Hepatocyte (in vitro differentiated cells): ENCODE measurements at regions not wholly inside any gene's neighbourhood (a gene's known extent, or its start where the extent isn't known, plus 50 kb on each side); places are given as distances from the start of the nearest gene placed in this dataset.
A peak's percentile ranks its signal among the peaks of the same experiment; 100 is the strongest.

ENCODE experiments used
- DNase-seq: peaks from one replicate; pipeline ENCODE4 v3.0.0-alpha.2; 2016; ENCODE audit warnings: low spot score
- H2AFZ ChIP-seq: fragments of 200-600 bp; sonication (generic); 2 replicates; pipeline ENCODE4 v1.6.0; 2016; ENCODE audit warnings: antibody characterized with exemption, mild to moderate bottlenecking
- H3K27ac ChIP-seq: fragments of 200-600 bp; sonication (generic); 2 replicates; pipeline ENCODE4 v1.5.1; 2016; ENCODE audit warnings: mild to moderate bottlenecking
- H3K27me3 ChIP-seq: fragments of 200-600 bp; sonication (generic); 2 replicates; pipeline ENCODE4 v1.6.1; 2016
- H3K36me3 ChIP-seq: fragments of 200-600 bp; sonication (generic); replicated peaks from 2 replicates; pipeline ENCODE4 v1.5.1; 2016; ENCODE audit warnings: low read depth; ENCODE audit not compliant: insufficient read depth
- H3K4me1 ChIP-seq: fragments of 200-600 bp; sonication (generic); 2 replicates; pipeline ENCODE4 v1.5.1; 2016; ENCODE audit warnings: mild to moderate bottlenecking, moderate library complexity; ENCODE audit not compliant: insufficient read depth
- H3K4me2 ChIP-seq: fragments of 200-600 bp; sonication (generic); 2 replicates; pipeline ENCODE4 v1.6.0; 2016
- H3K4me3 ChIP-seq: fragments of 200-600 bp; sonication (generic); 2 replicates; pipeline ENCODE4 v1.5.1; 2016; ENCODE audit warnings: mild to moderate bottlenecking
- H3K79me2 ChIP-seq: fragments of 200-600 bp; sonication (generic); 2 replicates; pipeline ENCODE4 v1.6.0; 2017; ENCODE audit warnings: mild to moderate bottlenecking
- H3K9me2 ChIP-seq: fragments of 200-600 bp; sonication (generic); replicated peaks from 2 replicates; pipeline ENCODE4 v1.6.0; 2017; ENCODE audit warnings: mild to moderate bottlenecking; ENCODE audit not compliant: insufficient read depth
- H3K9me3 ChIP-seq: fragments of 200-600 bp; sonication (generic); 2 replicates; pipeline ENCODE4 v1.5.1; 2016; ENCODE audit warnings: low read depth, mild to moderate bottlenecking
- H4K20me1 ChIP-seq: fragments of 200-600 bp; sonication (generic); 2 replicates; pipeline ENCODE4 v1.6.0; 2016; ENCODE audit warnings: mild to moderate bottlenecking; ENCODE audit not compliant: insufficient read depth, poor library complexity, severe bottlenecking
- CTCF ChIP-seq: fragments of 200-600 bp; sonication (generic); IDR thresholded peaks from 2 replicates; pipeline ENCODE4 v1.5.1; 2016; ENCODE audit warnings: antibody characterized with exemption, mild to moderate bottlenecking; ENCODE audit not compliant: poor library complexity
- EZH2 ChIP-seq: fragments of 200-600 bp; sonication (generic); IDR thresholded peaks from 2 replicates; pipeline ENCODE4 v1.6.1; 2016; ENCODE audit warnings: antibody characterized with exemption, mild to moderate bottlenecking, borderline replicate concordance
- EZH2phosphoT487 ChIP-seq: fragments of 200-600 bp; sonication (generic); IDR thresholded peaks from one replicate; pipeline ENCODE4 v1.6.1; 2018; ENCODE audit warnings: antibody characterized with exemption, mild to moderate bottlenecking, low read depth, moderate library complexity; ENCODE audit not compliant: unreplicated experiment, severe bottlenecking
- WGBS: methylation state at CpG from one replicate; pipeline ENCODE4 v1.1.6; 2016; ENCODE audit warnings: low lambda C conversion rate; ENCODE audit errors: missing lambda C conversion rate; 5-methylcytosine and 5-hydroxymethylcytosine counted together

- DNase-seq, result no peak
- H3K9me2 ChIP-seq, result no peaks in the 10 kb centered on the region
- H2AFZ ChIP-seq, result no peak overlapping the region
- no peak for TF ChIP-seq EZH2phosphoT487
- TF ChIP-seq EZH2, result no peak
- no peak for TF ChIP-seq CTCF
- H3K4me1 ChIP-seq, result no peaks in the 10 kb centered on the region
- no peaks in the 10 kb centered on the region for H3K36me3 ChIP-seq
- no peak overlapping the region for H3K4me3 ChIP-seq
- WGBS, result 73% methylated on average over 3 of the region's 3 CpGs
- H3K4me2 ChIP-seq, result no peak overlapping the region
- no peaks in the 10 kb centered on the region for H3K79me2 ChIP-seq
- H3K9me3 ChIP-seq, result no peaks in the 10 kb centered on the region
- no peak overlapping the region for H3K27ac ChIP-seq
- no peaks in the 10 kb centered on the region for H4K20me1 ChIP-seq
- H3K27me3 ChIP-seq, result no peaks in the 10 kb centered on the region
These were observed 175.7 kb upstream of the TANK start for GRCh38 chr2:160984426-160985077.

- Histone ChIP-seq H3K27me3 (no peaks in the 10 kb centered on the region), H3K9me2 (no peaks in the 10 kb centered on the region), H3K4me1 (peaks cover 5% of the 10 kb centered on the region), H3K4me2 (no peak overlapping the region), H3K27ac (no peak overlapping the region), H3K79me2 (no peaks in the 10 kb centered on the region), H3K4me3 (no peak overlapping the region), H2AFZ (no peak overlapping the region), H3K9me3 (no peaks in the 10 kb centered on the region), H3K36me3 (no peaks in the 10 kb centered on the region), H4K20me1 (no peaks in the 10 kb centered on the region)
- 61% methylated on average over 1 of the region's 1 CpG for WGBS
- no peak for TF ChIP-seq EZH2phosphoT487
- TF ChIP-seq EZH2, result no peak
- no peak for TF ChIP-seq CTCF
- no peak for DNase-seq
These were observed 170.4 kb upstream of the TANK start for GRCh38 chr2:160989778-160990177.

GRCh38 chr2:160993654-160994061 lies 166.6 kb upstream of the TANK start:
- Histone ChIP-seq H3K79me2 (no peaks in the 10 kb centered on the region), H3K4me1 (peaks cover 5% of the 10 kb centered on the region), H3K4me3 (no peak overlapping the region), H3K9me3 (no peaks in the 10 kb centered on the region), H3K27ac (peak overlapping the region; percentile 42), H4K20me1 (no peaks in the 10 kb centered on the region), H3K27me3 (no peaks in the 10 kb centered on the region), H3K9me2 (no peaks in the 10 kb centered on the region), H3K4me2 (peak overlapping the region; percentile 69), H3K36me3 (no peaks in the 10 kb centered on the region), H2AFZ (peak overlapping the region; percentile 45)
- DNase-seq, result no peak
- WGBS, result 24% methylated on average over 7 of the region's 7 CpGs
- TF ChIP-seq EZH2phosphoT487, result no peak
- TF ChIP-seq EZH2, result no peak
- no peak for TF ChIP-seq CTCF
